ENCODE measurements at regions not wholly inside any gene's neighbourhood (a gene's known extent, or its start where the extent isn't known, plus 50 kb on each side); places are given as distances from the start of the nearest gene placed in this dataset.
A peak's percentile ranks its signal among the peaks of the same experiment; 100 is the strongest.

GRCh38 chr12:63078906-63079305, 72.1 kb downstream of the AVPR1A start:
- Histone ChIP-seq H3K4me1 (no peaks in the 10 kb centered on the region), H3K4me3 (ENCODE audit: low read depth, low read length) (no peak overlapping the region), H3K36me3 (no peaks in the 10 kb centered on the region), H3K9me3 (no peaks in the 10 kb centered on the region), H3K27me3 (no peaks in the 10 kb centered on the region)
- no peak for TF ChIP-seq CTCF (IDR thresholded peaks at IDR 0.05; ENCODE audit: low read depth, low read length)
- DNase-seq: no peak

- no peaks in the 10 kb centered on the region for H3K4me1 ChIP-seq
- no peak for TF ChIP-seq CTCF (IDR thresholded peaks at IDR 0.05; ENCODE audit: low read depth, low read length)
Measured at GRCh38 chr12:63075376-63076060, 75.5 kb downstream of the AVPR1A start.

GRCh38 chr12:63070709-63071108, 80.3 kb downstream of the AVPR1A start:
- TF ChIP-seq CTCF (IDR thresholded peaks at IDR 0.05; ENCODE audit: low read depth, low read length): no peak
- no peak for DNase-seq
- no peaks in the 10 kb centered on the region for H3K36me3 ChIP-seq
- no peaks in the 10 kb centered on the region for H3K9me3 ChIP-seq
- H3K27me3 ChIP-seq: no peaks in the 10 kb centered on the region
- 0 out of 2 replicates have a peak, but pooled peaks cover 3% of the 10 kb centered on the region for H3K4me1 ChIP-seq
- H3K4me3 ChIP-seq (ENCODE audit: low read depth, low read length): no peak overlapping the region

More at GRCh38 chr12:63075376-63076060, 75.5 kb downstream of the AVPR1A start:
- DNase-seq: no peak
- no peaks in the 10 kb centered on the region for H3K9me3 ChIP-seq
- no peaks in the 10 kb centered on the region for H3K36me3 ChIP-seq
- H3K4me3 ChIP-seq (ENCODE audit: low read depth, low read length): no peak overlapping the region
- no peaks in the 10 kb centered on the region for H3K27me3 ChIP-seq

- Histone ChIP-seq H3K9me3 (no peaks in the 10 kb centered on the region), H3K4me3 (ENCODE audit: low read depth, low read length) (no peak overlapping the region), H3K4me1 (0 out of 2 replicates have a peak, but pooled peaks cover 3% of the 10 kb centered on the region), H3K27me3 (no peaks in the 10 kb centered on the region), H3K36me3 (no peaks in the 10 kb centered on the region)
- TF ChIP-seq CTCF (IDR thresholded peaks at IDR 0.05; ENCODE audit: low read depth, low read length): no peak
- no peak for DNase-seq
Measured at GRCh38 chr12:63069860-63070617, 81.0 kb downstream of the AVPR1A start.

GRCh38 chr12:63068857-63069442, 82.1 kb downstream of the AVPR1A start:
- no peak overlapping the region for H3K4me3 ChIP-seq (ENCODE audit: low read depth, low read length)
- no peak for DNase-seq
- 0 out of 2 replicates have a peak, but pooled peaks cover 3% of the 10 kb centered on the region for H3K4me1 ChIP-seq
- no peaks in the 10 kb centered on the region for H3K9me3 ChIP-seq
- H3K27me3 ChIP-seq: no peaks in the 10 kb centered on the region
- peak; percentile 47 for TF ChIP-seq CTCF (IDR thresholded peaks at IDR 0.05; ENCODE audit: low read depth, low read length)
- H3K36me3 ChIP-seq: no peaks in the 10 kb centered on the region

Measured in BE2C (cell line).